ENCODE measurements at regions not wholly inside any gene's neighbourhood (a gene's known extent, or its start where the extent isn't known, plus 50 kb on each side); places are given as distances from the start of the nearest gene placed in this dataset.
"Not testable (repeated sequence)": the region's sequence is repeated elsewhere in the genome, so short reads cannot be mapped to it uniquely, and the experiment has no call there.

DNA sequence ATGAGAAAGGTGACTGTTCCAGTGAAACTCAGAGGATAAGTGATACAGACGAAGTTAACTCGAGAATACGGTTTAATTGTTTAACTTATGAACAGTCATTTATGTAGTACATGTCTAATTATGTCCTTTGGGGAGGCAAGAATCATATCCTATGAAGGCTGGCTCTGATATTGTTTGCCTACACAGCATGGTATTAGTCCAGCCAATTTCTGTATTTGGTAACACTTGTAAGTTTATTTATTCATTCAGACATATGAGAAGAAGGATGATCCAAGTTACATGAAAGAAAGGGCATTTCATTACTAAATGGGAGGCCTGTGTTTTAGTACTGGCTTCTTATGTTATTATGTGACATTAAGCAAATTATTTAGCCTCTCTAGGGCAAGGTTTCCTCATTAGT lies 199.7 kb downstream of the NNT start:
- no peak for DNase-seq
- Histone ChIP-seq H3K27me3 (ENCODE audit: control insufficient read depth in 1 of 2, insufficient read depth in 2 of 2, low read length in 2 of 2) (no peaks in the 10 kb centered on the region), H3K9me3 (ENCODE audit: control insufficient read depth in 1 of 2, insufficient read depth in 1 of 2, low read length in 2 of 2) (no peaks in the 10 kb centered on the region), H3K27ac (ENCODE audit: low read depth in 1 of 2, low read length in 2 of 2) (no peak overlapping the region), H3K4me1 (ENCODE audit: insufficient read depth, low read length) (no peaks in the 10 kb centered on the region), H3K36me3 (ENCODE audit: insufficient read depth, low read length) (no peaks in the 10 kb centered on the region), H3K4me3 (ENCODE audit: low read length) (no peak overlapping the region)
- ATAC-seq (ENCODE audit: poor library complexity): no peak
- Mint-ChIP-seq H3K36me3 (ENCODE audit: low read depth) (no peaks in the 10 kb centered on the region), H3K9me3 (peaks cover 3% of the 10 kb centered on the region), H3K27ac (no peak overlapping the region), H3K4me3 (no peak overlapping the region), H3K27me3 (no peaks in the 10 kb centered on the region), H3K4me1 (ENCODE audit: low read depth) (no peaks in the 10 kb centered on the region)
- ChIA-PET CTCF (no interaction called here), POLR2A (no interaction called here)
- TF ChIP-seq CTCF (IDR thresholded peaks at IDR 0.05): no peak
- intact Hi-C loops (cut with DNase I, micrococcal nuclease): no loop called here

- peaks cover 2% of the 10 kb centered on the region for H3K9me3 Mint-ChIP-seq
- no peak overlapping the region for H3K4me3 Mint-ChIP-seq
These were observed 199.1 kb downstream of the NNT start for GRCh38 chr5:43802119-43802518.

GRCh38 chr5:43798740-43799139 lies 195.8 kb downstream of the NNT start:
- no peaks in the 10 kb centered on the region for H3K36me3 Mint-ChIP-seq (ENCODE audit: low read depth)
- CTCF ChIA-PET: no interaction called here
- ATAC-seq (ENCODE audit: poor library complexity): no peak

More at GRCh38 chr5:43802119-43802518, 199.1 kb downstream of the NNT start:
- Mint-ChIP-seq H3K4me1 (ENCODE audit: low read depth) (no peaks in the 10 kb centered on the region), H3K36me3 (ENCODE audit: low read depth) (no peaks in the 10 kb centered on the region), H3K27me3 (no peaks in the 10 kb centered on the region), H3K27ac (no peak overlapping the region)
- Histone ChIP-seq H3K4me3 (ENCODE audit: low read length) (no peak overlapping the region), H3K36me3 (ENCODE audit: insufficient read depth, low read length) (no peaks in the 10 kb centered on the region), H3K27me3 (ENCODE audit: control insufficient read depth in 1 of 2, insufficient read depth in 2 of 2, low read length in 2 of 2) (no peaks in the 10 kb centered on the region), H3K4me1 (ENCODE audit: insufficient read depth, low read length) (no peaks in the 10 kb centered on the region), H3K27ac (ENCODE audit: low read depth in 1 of 2, low read length in 2 of 2) (no peak overlapping the region), H3K9me3 (ENCODE audit: control insufficient read depth in 1 of 2, insufficient read depth in 1 of 2, low read length in 2 of 2) (no peaks in the 10 kb centered on the region)
- TF ChIP-seq CTCF (IDR thresholded peaks at IDR 0.05): no peak
- CTCF ChIA-PET: no interaction called here
- no peak for DNase-seq
- no peak for ATAC-seq (ENCODE audit: poor library complexity)
- intact Hi-C loops (cut with DNase I, micrococcal nuclease): no loop called here
- POLR2A ChIA-PET: no interaction called here

GRCh38 chr5:43791880-43792279 lies 188.9 kb downstream of the NNT start:
- ATAC-seq (ENCODE audit: poor library complexity); DNase-seq; H3K4me3 ChIP-seq (ENCODE audit: low read length); H3K27me3 ChIP-seq (ENCODE audit: control insufficient read depth in 1 of 2, insufficient read depth in 2 of 2, low read length in 2 of 2); H3K4me1 Mint-ChIP-seq (ENCODE audit: low read depth); H3K4me1 ChIP-seq (ENCODE audit: insufficient read depth, low read length); H3K4me3 Mint-ChIP-seq; H3K36me3 Mint-ChIP-seq (ENCODE audit: low read depth); H3K9me3 ChIP-seq (ENCODE audit: control insufficient read depth in 1 of 2, insufficient read depth in 1 of 2, low read length in 2 of 2); CTCF ChIA-PET; POLR2A ChIA-PET; intact Hi-C loops (cut with DNase I, micrococcal nuclease); H3K27ac Mint-ChIP-seq; H3K27ac ChIP-seq (ENCODE audit: low read depth in 1 of 2, low read length in 2 of 2); H3K9me3 Mint-ChIP-seq; H3K27me3 Mint-ChIP-seq; H3K36me3 ChIP-seq (ENCODE audit: insufficient read depth, low read length): not testable (repeated sequence)

More at GRCh38 chr5:43798740-43799139, 195.8 kb downstream of the NNT start:
- H3K4me1 ChIP-seq (ENCODE audit: insufficient read depth, low read length): no peaks in the 10 kb centered on the region
- H3K4me1 Mint-ChIP-seq (ENCODE audit: low read depth): no peaks in the 10 kb centered on the region
- H3K27ac ChIP-seq (ENCODE audit: low read depth in 1 of 2, low read length in 2 of 2): no peak overlapping the region
- no peak for TF ChIP-seq CTCF (IDR thresholded peaks at IDR 0.05)
- no peaks in the 10 kb centered on the region for H3K9me3 Mint-ChIP-seq
- H3K4me3 ChIP-seq (ENCODE audit: low read length): no peak overlapping the region
- H3K27ac Mint-ChIP-seq: no peak overlapping the region
- H3K36me3 ChIP-seq (ENCODE audit: insufficient read depth, low read length): no peaks in the 10 kb centered on the region
- no peak for DNase-seq
- H3K27me3 Mint-ChIP-seq: no peaks in the 10 kb centered on the region
- no peaks in the 10 kb centered on the region for H3K27me3 ChIP-seq (ENCODE audit: control insufficient read depth in 1 of 2, insufficient read depth in 2 of 2, low read length in 2 of 2)
- POLR2A ChIA-PET: no interaction called here
- no peak overlapping the region for H3K4me3 Mint-ChIP-seq
- no peaks in the 10 kb centered on the region for H3K9me3 ChIP-seq (ENCODE audit: control insufficient read depth in 1 of 2, insufficient read depth in 1 of 2, low read length in 2 of 2)
- intact Hi-C loops (cut with DNase I, micrococcal nuclease): no loop called here
